Neutrophil (primary cell): ENCODE measurements at regions not wholly inside any gene's neighbourhood (a gene's known extent, or its start where the extent isn't known, plus 50 kb on each side); places are given as distances from the start of the nearest gene placed in this dataset.

ENCODE experiments used
- H3K27ac ChIP-seq: fragments of 200-600 bp; sonication (generic); 2 replicates; pipeline ENCODE4 v1.5.1; 2016; ENCODE audit warnings: mild to moderate bottlenecking, moderate library complexity
- H3K27me3 ChIP-seq: fragments of 200-600 bp; sonication (generic); 2 replicates; pipeline ENCODE4 v1.6.0; 2016; ENCODE audit warnings: mild to moderate bottlenecking
- H3K36me3 ChIP-seq: fragments of 200-600 bp; sonication (generic); 2 replicates; pipeline ENCODE4 v1.5.1; 2017
- H3K4me1 ChIP-seq, 2 experiments: fragments of 200-600 bp in 1 of 2; sonication (generic) in 1 of 2; 1 replicate in 1 of 2; 2 replicates in 1 of 2; pipeline versions ENCODE4 v1.5.1 to v1.6.1; 2013 to 2016; ENCODE audit warnings: low read depth in 1 of 2, low read length in 1 of 2, mild to moderate bottlenecking in 1 of 2, moderate library complexity in 1 of 2; ENCODE audit not compliant: control insufficient read depth in 1 of 2, insufficient read depth in 1 of 2
- H3K4me3 ChIP-seq, 2 experiments: fragments of 200-600 bp in 1 of 2; sonication (generic) in 1 of 2; 1 replicate in 1 of 2; 2 replicates in 1 of 2; pipeline ENCODE4 v1.5.1; 2013 to 2016; ENCODE audit warnings: low read depth in 1 of 2, low read length in 1 of 2, mild to moderate bottlenecking in 1 of 2, moderate library complexity in 1 of 2
- H3K9me3 ChIP-seq: fragments of 200-600 bp; sonication (generic); 2 replicates; pipeline ENCODE4 v1.5.1; 2016
- TF ChIP-seq, protein P1 (sequence below): fragments of 200-600 bp; sonication (generic); IDR thresholded peaks from 2 replicates; pipeline ENCODE4 v1.5.1; 2016; ENCODE audit warnings: antibody characterized with exemption

DNA sequence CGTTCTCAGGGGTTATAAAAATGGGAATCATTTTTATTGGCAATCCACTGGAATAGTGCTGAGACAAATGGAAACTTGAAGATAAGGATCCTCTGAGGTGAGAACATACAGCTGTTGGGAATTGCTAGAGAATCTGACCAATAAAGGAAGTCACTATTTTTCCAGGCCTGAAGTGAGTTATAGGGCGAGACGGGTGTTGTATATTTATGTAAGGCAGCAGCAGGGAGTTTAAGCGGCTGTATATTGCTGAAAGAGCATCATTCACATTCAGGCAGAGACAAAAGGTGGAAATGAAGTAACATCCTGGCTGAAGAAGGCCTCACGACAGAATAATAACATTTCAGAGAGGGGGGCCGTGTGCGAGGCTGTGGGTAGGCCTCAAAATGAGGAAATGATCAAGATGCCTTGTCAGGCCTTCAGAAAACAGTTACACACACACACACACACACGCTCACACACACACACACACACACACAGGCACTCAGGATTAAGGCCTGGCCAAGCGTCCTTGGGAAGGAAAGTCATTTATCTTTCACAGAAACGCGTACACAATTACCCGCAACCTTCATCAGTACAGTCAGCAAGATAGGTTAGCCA lies 964.9 kb upstream of the NR2F2 start:
- Histone ChIP-seq H3K4me1 (no peaks in the 10 kb centered on the region), H3K9me3 (no peaks in the 10 kb centered on the region), H3K27me3 (no peaks in the 10 kb centered on the region), H3K4me3 (no peak overlapping the region), H3K27ac (no peak overlapping the region), H3K36me3 (no peaks in the 10 kb centered on the region)
- TF ChIP-seq, protein P1, sequence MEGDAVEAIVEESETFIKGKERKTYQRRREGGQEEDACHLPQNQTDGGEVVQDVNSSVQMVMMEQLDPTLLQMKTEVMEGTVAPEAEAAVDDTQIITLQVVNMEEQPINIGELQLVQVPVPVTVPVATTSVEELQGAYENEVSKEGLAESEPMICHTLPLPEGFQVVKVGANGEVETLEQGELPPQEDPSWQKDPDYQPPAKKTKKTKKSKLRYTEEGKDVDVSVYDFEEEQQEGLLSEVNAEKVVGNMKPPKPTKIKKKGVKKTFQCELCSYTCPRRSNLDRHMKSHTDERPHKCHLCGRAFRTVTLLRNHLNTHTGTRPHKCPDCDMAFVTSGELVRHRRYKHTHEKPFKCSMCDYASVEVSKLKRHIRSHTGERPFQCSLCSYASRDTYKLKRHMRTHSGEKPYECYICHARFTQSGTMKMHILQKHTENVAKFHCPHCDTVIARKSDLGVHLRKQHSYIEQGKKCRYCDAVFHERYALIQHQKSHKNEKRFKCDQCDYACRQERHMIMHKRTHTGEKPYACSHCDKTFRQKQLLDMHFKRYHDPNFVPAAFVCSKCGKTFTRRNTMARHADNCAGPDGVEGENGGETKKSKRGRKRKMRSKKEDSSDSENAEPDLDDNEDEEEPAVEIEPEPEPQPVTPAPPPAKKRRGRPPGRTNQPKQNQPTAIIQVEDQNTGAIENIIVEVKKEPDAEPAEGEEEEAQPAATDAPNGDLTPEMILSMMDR, result no peak

- no peaks in the 10 kb centered on the region for H3K9me3 ChIP-seq
- TF ChIP-seq, protein P1, result no peak
- no peaks in the 10 kb centered on the region for H3K36me3 ChIP-seq
- no peaks in the 10 kb centered on the region for H3K4me1 ChIP-seq
- H3K27ac ChIP-seq, result no peak overlapping the region
- H3K27me3 ChIP-seq, result no peaks in the 10 kb centered on the region
- no peak overlapping the region for H3K4me3 ChIP-seq
Observed at GRCh38 chr15:95368191-95368590, 962.3 kb upstream of the NR2F2 start.

GRCh38 chr15:95368755-95369601 lies 961.5 kb upstream of the NR2F2 start:
- Histone ChIP-seq H3K4me3 (no peak overlapping the region), H3K27ac (no peak overlapping the region), H3K9me3 (no peaks in the 10 kb centered on the region)

DNA sequence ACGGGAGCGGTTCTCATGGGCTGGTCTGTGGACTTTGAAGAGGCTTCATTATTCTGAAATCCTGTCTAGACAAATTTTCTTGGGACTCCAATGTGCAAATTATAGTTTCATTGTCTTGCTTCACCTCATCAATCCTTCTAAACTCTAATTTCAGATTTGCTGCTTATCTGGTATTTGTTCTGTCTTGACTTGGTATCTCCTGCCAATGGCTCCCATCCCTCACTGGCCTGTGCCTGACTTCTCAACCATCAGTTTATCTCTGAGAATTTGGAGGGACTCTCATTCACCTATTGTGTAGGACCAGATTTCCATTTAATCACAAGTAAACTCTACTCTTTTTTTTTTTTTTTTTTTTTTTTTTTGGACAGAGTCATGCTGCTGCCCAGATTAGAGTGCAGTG lies 960.2 kb upstream of the NR2F2 start:
- TF ChIP-seq, protein P1, result no peak
- H3K4me3 ChIP-seq, result no peak overlapping the region
- no peaks in the 10 kb centered on the region for H3K9me3 ChIP-seq
- H3K4me1 ChIP-seq, result no peaks in the 10 kb centered on the region
- H3K36me3 ChIP-seq, result no peaks in the 10 kb centered on the region
- no peak overlapping the region for H3K27ac ChIP-seq
- no peaks in the 10 kb centered on the region for H3K27me3 ChIP-seq

More at GRCh38 chr15:95368755-95369601, 961.5 kb upstream of the NR2F2 start:
- TF ChIP-seq, protein P1, result no peak
- H3K27me3 ChIP-seq, result no peaks in the 10 kb centered on the region
- no peaks in the 10 kb centered on the region for H3K4me1 ChIP-seq
- no peaks in the 10 kb centered on the region for H3K36me3 ChIP-seq

DNA sequence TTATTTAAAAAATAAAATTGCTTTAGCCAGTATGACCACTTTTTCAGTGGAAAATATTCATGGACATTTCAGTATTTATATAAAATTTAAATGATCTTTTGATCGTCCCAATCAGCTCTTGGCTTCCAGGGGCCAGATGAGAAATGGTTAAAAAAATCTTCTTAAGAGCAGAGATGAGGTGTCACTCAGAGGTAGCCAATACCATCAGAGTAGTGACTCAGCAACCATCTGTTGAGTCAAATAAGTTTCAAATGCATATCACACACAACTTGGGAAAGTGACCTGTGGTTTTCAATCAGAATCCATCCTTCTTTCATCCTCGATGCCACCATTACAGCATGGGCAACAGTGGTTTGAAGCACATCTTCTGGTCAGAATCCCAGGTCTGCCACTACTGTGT lies 958.8 kb upstream of the NR2F2 start:
- no peaks in the 10 kb centered on the region for H3K36me3 ChIP-seq
- H3K4me3 ChIP-seq, result no peak overlapping the region
- TF ChIP-seq, protein P1, result no peak
- no peaks in the 10 kb centered on the region for H3K27me3 ChIP-seq
- no peaks in the 10 kb centered on the region for H3K9me3 ChIP-seq
- no peaks in the 10 kb centered on the region for H3K4me1 ChIP-seq
- H3K27ac ChIP-seq, result no peak overlapping the region
